ENCODE measurements at regions not wholly inside any gene's neighbourhood (a gene's known extent, or its start where the extent isn't known, plus 50 kb on each side); places are given as distances from the start of the nearest gene placed in this dataset.
A peak's percentile ranks its signal among the peaks of the same experiment; 100 is the strongest.
"Not testable (repeated sequence)": the region's sequence is repeated elsewhere in the genome, so short reads cannot be mapped to it uniquely, and the experiment has no call there.

GRCh38 chr5:152650413-152650812 lies 245.3 kb upstream of the NMUR2 start:
- TF ChIP-seq SALL2 (tag by site-specific recombination; IDR thresholded peaks at IDR 0.05; ENCODE audit: borderline replicate concordance) (no peak), ZNF354C (tag by site-specific recombination; IDR thresholded peaks at IDR 0.05; ENCODE audit: borderline replicate concordance, low read depth) (no peak), ZFP37 (tag by site-specific recombination; IDR thresholded peaks at IDR 0.05) (no peak), KLF16 (tag by site-specific recombination; IDR thresholded peaks at IDR 0.05) (no peak), ZNF174 (tag by site-specific recombination; IDR thresholded peaks at IDR 0.05) (no peak), AEBP2 (tag by site-specific recombination; IDR thresholded peaks at IDR 0.05; ENCODE audit: borderline replicate concordance) (no peak), ATF2 (tag by site-specific recombination; IDR thresholded peaks at IDR 0.05; ENCODE audit: low read depth) (no peak), MYNN (tag by site-specific recombination; IDR thresholded peaks at IDR 0.05; ENCODE audit: borderline replicate concordance) (no peak), ZNF214 (tag by site-specific recombination; IDR thresholded peaks at IDR 0.05; ENCODE audit: borderline replicate concordance) (no peak), ZNF114 (tag by site-specific recombination; IDR thresholded peaks at IDR 0.05) (no peak)
- no peak overlapping the region for H3K4me3 ChIP-seq (ENCODE audit: low read depth, low read length)
- no peaks in the 10 kb centered on the region for H3K4me1 ChIP-seq (ENCODE audit: control insufficient read depth, insufficient read depth, low read length)
- no peaks in the 10 kb centered on the region for H3K9me3 ChIP-seq (ENCODE audit: control insufficient read depth, insufficient read depth, low read depth, low read length)
- no peak overlapping the region for H3K27ac ChIP-seq (ENCODE audit: extremely low read depth, low read depth, low read length)
- H3K36me3 ChIP-seq (ENCODE audit: control insufficient read depth in 2 of 2, insufficient read depth in 1 of 2, low read length in 2 of 2) = no peaks in the 10 kb centered on the region
- CTCF ChIA-PET = no interaction called here
- POLR2A ChIA-PET = no interaction called here

- peak overlapping the region; percentile 14 for H3K4me3 ChIP-seq (ENCODE audit: low read depth, low read length)
- CTCF ChIA-PET; H3K9me3 ChIP-seq (ENCODE audit: control insufficient read depth, insufficient read depth, low read depth, low read length); H3K36me3 ChIP-seq (ENCODE audit: control insufficient read depth in 2 of 2, insufficient read depth in 1 of 2, low read length in 2 of 2); H3K27ac ChIP-seq (ENCODE audit: extremely low read depth, low read depth, low read length); POLR2A ChIA-PET; H3K4me1 ChIP-seq (ENCODE audit: control insufficient read depth, insufficient read depth, low read length): not testable (repeated sequence)
- 0 out of 2 replicates have a peak, but pooled peaks have one; percentile 24 for TF ChIP-seq ZFHX2 (tag by site-specific recombination; conservative IDR thresholded peaks at IDR 0.05)
- peak; percentile 38; the same call in 1 of the 2 replicates for TF ChIP-seq EGR2 (tag by site-specific recombination; IDR thresholded peaks at IDR 0.05; ENCODE audit: low read depth)
These were observed 254.4 kb upstream of the NMUR2 start for GRCh38 chr5:152659470-152659869.

GRCh38 chr5:152673601-152674000 lies 268.5 kb upstream of the NMUR2 start:
- Histone ChIP-seq H3K9me3 (ENCODE audit: control insufficient read depth, insufficient read depth, low read depth, low read length) (no peaks in the 10 kb centered on the region), H3K36me3 (ENCODE audit: control insufficient read depth in 2 of 2, insufficient read depth in 1 of 2, low read length in 2 of 2) (no peaks in the 10 kb centered on the region), H3K4me1 (ENCODE audit: control insufficient read depth, insufficient read depth, low read length) (no peaks in the 10 kb centered on the region), H3K27ac (ENCODE audit: extremely low read depth, low read depth, low read length) (no peak overlapping the region), H3K4me3 (ENCODE audit: low read depth, low read length) (no peak overlapping the region)
- CTCF ChIA-PET = interaction anchor here (0.6 kb wide), 1 partner anchor 145 kb away, joined by 4 read pairs; no protein-coding TSS in a partner anchor
- POLR2A ChIA-PET = no interaction called here
- TF ChIP-seq ZFP41 (tag by site-specific recombination; IDR thresholded peaks at IDR 0.05; ENCODE audit: borderline replicate concordance) (no peak), ZNF184 (tag by site-specific recombination; IDR thresholded peaks at IDR 0.05) (no peak), ZNF626 (tag by site-specific recombination; IDR thresholded peaks at IDR 0.05) (no peak), ZNF791 (tag by site-specific recombination; IDR thresholded peaks at IDR 0.05) (no peak), ZSCAN16 (tag by site-specific recombination; IDR thresholded peaks at IDR 0.05) (no peak), ZBTB44 (tag by site-specific recombination; IDR thresholded peaks at IDR 0.05) (no peak), PRDM10 (tag by site-specific recombination; IDR thresholded peaks at IDR 0.05) (no peak), SP7 (tag by site-specific recombination; IDR thresholded peaks at IDR 0.05) (no peak), ZNF311 (tag by site-specific recombination; IDR thresholded peaks at IDR 0.05; ENCODE audit: borderline replicate concordance) (no peak), ZNF211 (tag by site-specific recombination; IDR thresholded peaks at IDR 0.05; ENCODE audit: low read depth) (no peak), HOXC10 (CRISPR knock-in tag; IDR thresholded peaks at IDR 0.05) (no peak)
- TF ChIP-seq, protein P1, sequence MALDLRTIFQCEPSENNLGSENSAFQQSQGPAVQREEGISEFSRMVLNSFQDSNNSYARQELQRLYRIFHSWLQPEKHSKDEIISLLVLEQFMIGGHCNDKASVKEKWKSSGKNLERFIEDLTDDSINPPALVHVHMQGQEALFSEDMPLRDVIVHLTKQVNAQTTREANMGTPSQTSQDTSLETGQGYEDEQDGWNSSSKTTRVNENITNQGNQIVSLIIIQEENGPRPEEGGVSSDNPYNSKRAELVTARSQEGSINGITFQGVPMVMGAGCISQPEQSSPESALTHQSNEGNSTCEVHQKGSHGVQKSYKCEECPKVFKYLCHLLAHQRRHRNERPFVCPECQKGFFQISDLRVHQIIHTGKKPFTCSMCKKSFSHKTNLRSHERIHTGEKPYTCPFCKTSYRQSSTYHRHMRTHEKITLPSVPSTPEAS (tag by site-specific recombination; IDR thresholded peaks at IDR 0.05) = no peak
